ENCODE measurements at regions not wholly inside any gene's neighbourhood (a gene's known extent, or its start where the extent isn't known, plus 50 kb on each side); places are given as distances from the start of the nearest gene placed in this dataset.

DNA sequence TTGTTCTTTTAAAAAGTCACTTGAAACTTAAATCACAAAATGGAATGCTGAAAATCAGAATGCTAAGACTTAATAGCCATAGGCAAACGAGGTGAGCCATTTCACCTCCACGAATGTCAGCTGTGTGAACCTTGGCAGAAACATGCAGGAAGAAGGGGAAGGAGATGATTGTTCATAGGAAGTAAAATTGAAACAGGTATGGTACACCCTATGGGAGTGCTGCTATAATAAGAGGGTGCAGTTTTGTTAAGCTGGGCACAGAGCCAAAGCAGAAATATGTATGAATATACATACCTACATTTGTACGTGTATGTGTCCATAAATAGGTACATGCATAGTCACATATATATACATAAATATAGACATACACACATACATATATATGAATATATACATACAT, 51.0 kb upstream of the SPINK5 start:
- no peak for DNase-seq (ENCODE audit: low read depth)
- no peak for TF ChIP-seq CTCF (IDR thresholded peaks at IDR 0.05; ENCODE audit: control insufficient read depth, extremely low read depth, insufficient read depth)

DNA sequence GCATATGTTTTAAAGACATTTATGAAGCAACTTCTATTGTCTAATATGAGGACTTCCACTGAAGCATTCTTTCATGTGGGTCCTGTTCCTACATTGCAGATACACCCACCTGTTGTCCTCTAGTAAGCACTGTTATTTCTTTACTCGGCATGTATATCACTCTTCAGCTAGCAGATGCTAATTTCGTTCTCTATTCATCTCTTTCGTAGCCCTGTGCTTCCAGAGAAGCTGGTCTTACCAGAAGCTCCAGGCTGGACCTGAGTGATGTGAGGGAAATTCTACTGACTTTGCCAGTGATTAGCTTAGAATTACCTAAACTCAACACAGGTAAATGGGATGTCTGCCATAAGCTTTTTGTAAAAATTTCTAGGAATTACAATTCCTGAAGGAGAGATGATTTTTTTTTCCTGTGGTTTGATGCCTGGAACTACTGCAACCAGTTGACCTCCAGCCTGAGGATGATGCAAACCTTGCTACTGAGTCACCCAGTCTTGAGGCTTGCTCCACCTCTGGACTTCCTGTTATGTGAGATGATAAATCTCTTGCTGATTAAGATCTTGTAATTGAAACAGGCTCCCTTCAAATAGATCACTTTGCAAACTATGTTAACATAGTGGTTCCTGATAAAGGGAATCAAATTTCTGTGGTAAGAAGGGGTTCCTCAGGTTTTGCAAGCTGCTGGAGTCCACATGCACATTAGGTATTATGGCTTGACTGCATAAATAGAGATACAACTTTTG, 52.2 kb upstream of the SPINK5 start:
- no peak for DNase-seq (ENCODE audit: low read depth)
- no peak overlapping the region for H3K4me3 ChIP-seq (ENCODE audit: low read depth, low read length)
- no peak for TF ChIP-seq CTCF (IDR thresholded peaks at IDR 0.05; ENCODE audit: control insufficient read depth, extremely low read depth, insufficient read depth)

More for the DNA sequence above, 51.0 kb upstream of the SPINK5 start:
- no peak overlapping the region for H3K4me3 ChIP-seq (ENCODE audit: low read depth, low read length)

- H3K4me3 ChIP-seq (ENCODE audit: low read depth, low read length): no peak overlapping the region
- no peak for DNase-seq (ENCODE audit: low read depth)
- TF ChIP-seq CTCF (IDR thresholded peaks at IDR 0.05; ENCODE audit: control insufficient read depth, extremely low read depth, insufficient read depth): no peak
These were observed 57.8 kb upstream of the SPINK5 start for GRCh38 chr5:148005788-148006520.

- TF ChIP-seq CTCF (IDR thresholded peaks at IDR 0.05; ENCODE audit: control insufficient read depth, extremely low read depth, insufficient read depth): no peak
- DNase-seq (ENCODE audit: low read depth): no peak
- H3K4me3 ChIP-seq (ENCODE audit: low read depth, low read length): no peak overlapping the region
These were observed 60.6 kb upstream of the SPINK5 start for GRCh38 chr5:148003226-148003625.

GRCh38 chr5:148002451-148002850, 61.3 kb upstream of the SPINK5 start:
- no peak overlapping the region for H3K4me3 ChIP-seq (ENCODE audit: low read depth, low read length)

DNA sequence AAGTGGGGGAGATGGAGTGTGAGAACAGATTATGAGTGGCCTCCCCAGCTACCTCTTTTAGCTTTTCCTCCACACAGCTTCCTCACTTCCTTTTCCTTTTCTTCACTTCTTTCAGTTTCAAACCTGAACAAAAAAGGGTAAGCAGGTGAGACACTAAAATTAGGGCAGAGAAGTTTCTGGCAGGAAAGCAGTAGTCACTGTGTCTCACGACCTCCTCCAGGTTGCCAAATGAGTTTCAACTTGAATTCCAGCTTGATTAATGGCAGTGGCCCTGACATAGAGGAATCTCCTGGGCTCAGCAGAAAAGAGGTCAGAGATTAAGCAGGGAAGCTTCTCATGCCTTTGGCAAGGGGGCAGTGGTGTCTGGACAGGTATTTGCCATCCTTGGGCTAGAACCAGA, 63.7 kb upstream of the SPINK5 start:
- no peak overlapping the region for H3K4me3 ChIP-seq (ENCODE audit: low read depth, low read length)
- no peak for DNase-seq (ENCODE audit: low read depth)
- no peak for TF ChIP-seq CTCF (IDR thresholded peaks at IDR 0.05; ENCODE audit: control insufficient read depth, extremely low read depth, insufficient read depth)

More at GRCh38 chr5:148002451-148002850, 61.3 kb upstream of the SPINK5 start:
- TF ChIP-seq CTCF (IDR thresholded peaks at IDR 0.05; ENCODE audit: control insufficient read depth, extremely low read depth, insufficient read depth): no peak
- no peak for DNase-seq (ENCODE audit: low read depth)
